Ovary (tissue), 3 donors: ENCODE measurements at regions not wholly inside any gene's neighbourhood (a gene's known extent, or its start where the extent isn't known, plus 50 kb on each side); places are given as distances from the start of the nearest gene placed in this dataset.

Experiments used
- POLR2A ChIP-seq: fragments of 450-650 bp; IDR thresholded peaks from one replicate; pipeline ENCODE4 v1.6.1; 2017; ENCODE audit warnings: antibody characterized with exemption, mild to moderate bottlenecking, moderate library complexity
- TF ChIP-seq, protein P1 (sequence below), 3 donors: fragments of 450-650 bp in 2 of 3; fragments of 200-600 bp in 1 of 3; IDR thresholded peaks; one replicate each; pipeline versions ENCODE4 v1.5.1 to v1.8.0; 2016 to 2022; ENCODE audit warnings: antibody characterized with exemption in 3 of 3, mild to moderate bottlenecking in 1 of 3
- donor health status: DM: no; HTN: no; CAD: no.

DNA sequence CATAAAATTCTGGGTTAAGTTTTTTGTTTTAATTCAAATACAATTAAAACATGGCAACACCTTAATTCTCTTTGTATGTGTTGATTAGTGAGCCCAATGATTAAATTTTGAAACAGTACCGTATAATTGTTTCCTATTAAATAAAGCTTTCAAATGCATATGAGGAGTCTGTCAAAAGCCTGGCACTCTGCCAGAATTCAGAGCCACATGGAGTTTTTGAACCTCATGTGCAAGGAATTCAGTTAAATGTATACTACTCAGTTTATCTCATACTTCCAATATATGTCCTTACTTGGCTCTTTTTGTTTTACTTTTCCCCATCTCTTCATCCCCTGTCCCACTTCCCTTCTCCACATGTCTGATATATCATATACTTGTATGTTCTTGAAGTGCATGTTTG is 165.6 kb upstream of the FAM3C start:
- TF ChIP-seq, protein P1, sequence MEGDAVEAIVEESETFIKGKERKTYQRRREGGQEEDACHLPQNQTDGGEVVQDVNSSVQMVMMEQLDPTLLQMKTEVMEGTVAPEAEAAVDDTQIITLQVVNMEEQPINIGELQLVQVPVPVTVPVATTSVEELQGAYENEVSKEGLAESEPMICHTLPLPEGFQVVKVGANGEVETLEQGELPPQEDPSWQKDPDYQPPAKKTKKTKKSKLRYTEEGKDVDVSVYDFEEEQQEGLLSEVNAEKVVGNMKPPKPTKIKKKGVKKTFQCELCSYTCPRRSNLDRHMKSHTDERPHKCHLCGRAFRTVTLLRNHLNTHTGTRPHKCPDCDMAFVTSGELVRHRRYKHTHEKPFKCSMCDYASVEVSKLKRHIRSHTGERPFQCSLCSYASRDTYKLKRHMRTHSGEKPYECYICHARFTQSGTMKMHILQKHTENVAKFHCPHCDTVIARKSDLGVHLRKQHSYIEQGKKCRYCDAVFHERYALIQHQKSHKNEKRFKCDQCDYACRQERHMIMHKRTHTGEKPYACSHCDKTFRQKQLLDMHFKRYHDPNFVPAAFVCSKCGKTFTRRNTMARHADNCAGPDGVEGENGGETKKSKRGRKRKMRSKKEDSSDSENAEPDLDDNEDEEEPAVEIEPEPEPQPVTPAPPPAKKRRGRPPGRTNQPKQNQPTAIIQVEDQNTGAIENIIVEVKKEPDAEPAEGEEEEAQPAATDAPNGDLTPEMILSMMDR (IDR thresholded peaks at IDR 0.05) = no peak
- TF ChIP-seq POLR2A = no peak
